GM10248 (cell line): ENCODE measurements at regions not wholly inside any gene's neighbourhood (a gene's known extent, or its start where the extent isn't known, plus 50 kb on each side); places are given as distances from the start of the nearest gene placed in this dataset.

ENCODE experiments used
- CTCF ChIA-PET: fragments of 300-600 bp; sonication (Branson Sonifier 250); formaldehyde crosslinking; extraction: SDS; loops from one replicate; lab custom pipeline; 2021; ENCODE audit warnings: antibody characterized with exemption; lab: Yijun Ruan, JAX
- POLR2A ChIA-PET: fragments of 350-650 bp; sonication (Branson Sonifier 250); formaldehyde crosslinking; extraction: SDS; loops from one replicate; lab custom pipeline; 2020; ENCODE audit warnings: antibody characterized with exemption; lab: Yijun Ruan, JAX
- DNase-seq: peaks from one replicate; pipeline ENCODE4 v3.0.0; 2012; ENCODE audit errors: extremely low spot score
- CTCF ChIP-seq: IDR thresholded peaks from 2 replicates; pipeline ENCODE4 v1.5.1; 2012; ENCODE audit warnings: mild to moderate bottlenecking, low read depth; ENCODE audit errors: extremely low read depth, missing control alignments, control extremely low read depth

- no peak for TF ChIP-seq CTCF
- ChIA-PET POLR2A (no interaction called here), CTCF (no interaction called here)
- DNase-seq, result no peak
Observed at GRCh38 chr6:166221040-166221439, 53.4 kb upstream of the TBXT start.
